SU-DHL-6 (cell line): ENCODE measurements at regions not wholly inside any gene's neighbourhood (a gene's known extent, or its start where the extent isn't known, plus 50 kb on each side); places are given as distances from the start of the nearest gene placed in this dataset.

Experiments
- CTCF ChIP-seq: fragments of 200-600 bp; sonication (generic); IDR thresholded peaks from one replicate; pipeline ENCODE4 v1.5.1; 2017; ENCODE audit warnings: antibody characterized with exemption, mild to moderate bottlenecking, low read length, moderate library complexity; ENCODE audit not compliant: insufficient read depth, poor library complexity, severe bottlenecking
- EZH2phosphoT487 ChIP-seq: fragments of 200-600 bp; sonication (generic), shearing (Covaris generic); conservative IDR thresholded peaks from 2 replicates; pipeline ENCODE4 v1.6.1; 2018; ENCODE audit warnings: mild to moderate bottlenecking, antibody characterized with exemption, low read length, moderate library complexity, mixed read lengths

GRCh38 chr3:188036375-188037194 lies 117.4 kb upstream of the LPP start:
- no peak for TF ChIP-seq CTCF
- TF ChIP-seq EZH2phosphoT487: no peak
